HG02763 (cell line): ENCODE measurements at regions not wholly inside any gene's neighbourhood (a gene's known extent, or its start where the extent isn't known, plus 50 kb on each side); places are given as distances from the start of the nearest gene placed in this dataset.

Experiments used
- ATAC-seq: cut with Tn5 transposase; IDR thresholded peaks from one replicate; pipeline ENCODE4 v1.9.1; 2021; ENCODE audit warnings: mild to moderate bottlenecking, moderate library complexity; ENCODE audit not compliant: unreplicated experiment

DNA sequence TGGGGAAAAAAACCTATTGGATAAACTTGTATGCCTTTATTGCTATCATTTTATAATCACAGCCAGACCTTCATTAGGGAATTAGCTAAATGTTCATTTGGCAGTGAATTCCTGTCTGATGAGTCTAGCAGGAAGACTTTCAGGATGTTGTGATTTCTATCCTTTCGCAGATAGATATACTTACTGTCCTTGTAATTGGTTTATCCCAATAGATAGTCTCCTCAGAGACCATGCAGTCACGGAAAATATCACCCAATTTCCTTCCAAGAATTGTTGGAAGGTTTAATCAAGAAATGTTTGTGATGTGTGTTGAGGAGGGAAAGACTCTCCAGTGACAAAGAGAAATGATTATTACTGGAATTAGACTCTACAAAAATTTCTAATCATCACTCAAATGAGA is 1937.9 kb upstream of the WWC1 start:
- ATAC-seq = no peak

DNA sequence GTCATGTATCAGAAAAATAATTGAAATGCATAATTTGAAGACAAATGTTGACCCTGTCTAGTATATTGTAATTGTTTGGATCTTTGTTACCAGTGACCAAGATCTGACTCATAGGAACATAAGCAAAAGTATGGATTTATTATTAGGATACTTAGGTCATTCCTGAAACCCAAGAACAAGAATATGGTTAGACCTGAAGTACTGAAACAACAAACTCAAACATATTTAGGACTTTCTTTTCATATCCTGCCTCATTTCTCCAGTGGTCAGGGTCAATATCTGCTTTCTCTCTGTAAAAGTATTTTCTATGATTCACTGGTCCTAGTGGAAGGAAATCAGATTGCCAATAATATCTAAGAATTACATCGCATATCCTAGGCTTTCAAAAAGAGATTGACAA is 1937.1 kb upstream of the WWC1 start:
- no peak for ATAC-seq

DNA sequence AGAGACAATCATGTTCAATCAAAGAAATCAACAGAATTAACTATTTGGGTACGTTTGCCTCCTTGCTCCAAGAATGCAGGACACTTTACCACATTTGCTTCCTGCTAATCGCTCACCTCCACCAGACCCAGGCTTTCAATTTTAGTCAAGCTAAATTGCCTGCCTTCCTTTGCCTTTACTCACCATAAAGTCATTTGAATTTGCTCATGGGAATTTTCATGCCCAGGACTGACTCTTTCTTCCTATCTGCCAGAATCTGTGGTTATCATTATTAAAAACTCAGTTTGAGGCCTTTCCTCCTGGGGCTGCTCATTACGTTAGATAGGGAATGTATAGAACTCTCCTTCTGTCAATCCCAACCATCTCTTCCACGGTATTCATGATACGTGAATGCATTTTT is 1935.3 kb upstream of the WWC1 start:
- ATAC-seq = no peak

DNA sequence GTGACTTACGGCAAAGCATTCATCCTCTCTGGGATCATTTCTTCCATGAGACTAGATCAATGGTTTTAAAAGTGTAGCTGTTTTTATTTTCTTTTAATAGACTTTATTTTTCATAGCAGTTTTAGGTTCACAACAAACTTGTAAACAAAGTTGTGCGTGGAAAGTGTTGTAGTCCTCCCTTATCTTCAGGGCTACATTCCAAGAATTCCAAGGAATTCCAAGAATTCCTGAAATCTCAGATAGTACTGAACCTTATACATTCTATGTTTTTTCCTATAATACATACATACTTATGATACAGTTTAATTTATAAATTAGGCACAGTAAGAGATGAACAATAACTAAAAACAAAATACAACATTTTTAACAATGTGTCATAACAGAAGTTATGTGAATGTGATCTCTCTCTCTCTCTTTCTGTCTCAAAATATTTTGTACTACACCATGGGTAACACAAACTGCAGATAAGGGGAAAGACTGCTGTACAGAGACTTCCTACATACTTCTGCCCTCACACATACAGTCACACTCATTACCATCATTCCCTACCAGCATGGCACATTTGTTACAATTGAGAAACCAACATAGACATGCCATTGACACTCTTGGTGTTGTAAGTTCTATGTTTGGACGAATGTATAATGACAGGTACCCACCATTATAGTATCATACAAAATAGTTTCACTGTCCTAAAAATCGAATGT is 1933.2 kb upstream of the WWC1 start:
- ATAC-seq = no peak

DNA sequence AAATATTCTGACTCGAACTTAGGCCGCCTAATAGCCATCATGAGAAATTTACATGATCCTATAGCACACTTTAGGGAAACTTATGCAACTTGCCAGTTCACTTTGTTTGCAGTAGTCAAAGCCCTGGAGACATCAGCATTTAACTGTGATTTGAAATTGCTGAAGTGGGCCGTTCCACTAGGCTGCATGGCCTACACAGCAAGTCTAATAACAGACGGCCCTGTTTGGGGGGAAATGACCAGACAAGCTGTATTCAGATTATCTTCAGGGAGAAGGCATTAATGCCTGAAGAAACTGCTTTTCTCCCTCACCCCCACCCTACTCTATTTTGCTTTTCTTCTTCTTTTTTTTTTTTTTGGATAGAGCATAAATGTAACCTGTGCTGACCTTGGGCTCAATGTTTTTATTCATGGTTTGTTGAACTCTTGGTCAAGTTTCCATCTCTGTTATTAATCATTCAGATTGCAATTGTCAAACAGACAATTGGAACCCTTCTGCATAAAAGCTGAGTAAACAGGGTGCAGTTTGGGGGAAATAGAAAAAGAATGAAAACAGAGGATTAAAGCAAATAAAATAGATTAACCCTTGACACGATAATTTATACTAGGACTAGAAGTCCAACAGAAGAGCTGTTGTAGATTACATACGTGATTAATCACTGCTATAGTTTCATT is 1928.2 kb upstream of the WWC1 start:
- no peak for ATAC-seq

DNA sequence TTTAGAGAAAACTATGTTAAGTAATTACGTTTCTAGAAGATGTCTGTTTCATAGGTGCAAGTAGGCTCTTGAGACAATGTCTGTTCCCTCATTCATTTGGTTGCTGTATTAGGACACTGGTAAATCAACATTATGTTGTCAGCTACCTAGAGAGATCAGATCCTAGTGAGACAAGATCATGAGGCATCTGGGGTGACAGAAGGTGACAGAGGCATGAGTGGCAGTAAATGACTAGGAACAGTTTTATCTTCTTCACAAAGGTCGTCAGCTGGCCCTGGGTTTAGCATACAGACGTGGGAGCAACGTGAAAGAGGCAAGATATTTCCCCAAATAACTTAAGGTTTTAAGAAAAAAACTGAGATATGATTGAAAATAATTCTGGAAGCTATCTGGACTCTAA is 1926.3 kb upstream of the WWC1 start:
- ATAC-seq = no peak

DNA sequence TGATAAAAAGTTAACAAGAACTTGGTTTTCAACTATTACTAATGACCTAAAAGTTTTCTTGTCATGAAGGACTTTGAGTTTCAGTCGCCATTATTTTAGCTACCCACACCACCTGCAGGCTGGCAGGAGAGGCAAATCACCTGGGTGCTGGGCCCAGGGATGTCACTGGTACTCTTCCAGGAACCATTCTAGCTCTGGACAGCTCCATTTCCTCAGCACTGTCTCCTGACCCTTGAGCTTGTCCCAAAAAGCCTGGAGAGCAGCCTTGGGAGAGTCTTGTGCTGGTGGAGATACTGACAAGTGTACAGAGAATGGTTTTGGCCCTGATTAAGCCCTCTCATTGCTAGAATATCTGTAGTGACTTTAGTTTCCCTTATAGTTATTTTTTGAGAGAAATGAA is 1924.1 kb upstream of the WWC1 start:
- no peak for ATAC-seq

DNA sequence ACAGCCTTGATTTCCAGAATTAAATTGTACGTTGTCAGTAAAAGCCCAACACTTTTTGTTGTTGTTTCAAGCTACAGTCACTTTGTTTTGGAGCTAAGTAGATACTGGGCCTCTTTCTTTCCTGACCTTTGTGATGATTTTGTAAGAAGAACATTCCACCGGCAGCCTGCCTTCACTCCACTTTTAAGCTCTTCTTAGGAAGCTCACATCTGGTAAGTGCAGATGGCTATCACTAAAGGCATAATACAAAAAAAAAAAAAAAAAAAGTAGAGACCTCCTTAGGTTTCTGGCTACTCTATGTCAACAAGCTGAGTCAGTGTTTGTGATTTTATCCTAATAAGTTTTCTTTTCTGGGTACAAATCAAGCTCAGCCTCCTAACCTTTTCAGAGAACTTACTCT is 1922.1 kb upstream of the WWC1 start:
- ATAC-seq = no peak

DNA sequence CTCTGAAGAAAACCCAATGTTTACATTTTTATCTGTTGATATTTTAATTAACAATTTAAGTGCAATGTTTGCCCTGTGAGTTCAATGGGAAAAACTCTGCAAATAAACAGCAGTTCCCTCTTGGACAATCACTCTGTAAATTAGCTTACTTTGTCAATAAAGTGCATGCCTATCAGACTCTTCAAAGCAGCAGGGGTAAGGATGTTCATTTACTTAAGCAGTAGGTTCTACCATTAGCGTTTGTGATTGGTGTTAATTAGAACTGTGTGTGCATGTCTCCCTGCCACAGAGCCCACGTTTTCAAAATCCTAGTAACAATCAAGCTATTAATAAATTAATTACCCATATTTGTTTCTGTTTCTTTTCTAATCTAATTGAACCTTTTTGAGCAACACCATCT is 1921.6 kb upstream of the WWC1 start:
- ATAC-seq = no peak

DNA sequence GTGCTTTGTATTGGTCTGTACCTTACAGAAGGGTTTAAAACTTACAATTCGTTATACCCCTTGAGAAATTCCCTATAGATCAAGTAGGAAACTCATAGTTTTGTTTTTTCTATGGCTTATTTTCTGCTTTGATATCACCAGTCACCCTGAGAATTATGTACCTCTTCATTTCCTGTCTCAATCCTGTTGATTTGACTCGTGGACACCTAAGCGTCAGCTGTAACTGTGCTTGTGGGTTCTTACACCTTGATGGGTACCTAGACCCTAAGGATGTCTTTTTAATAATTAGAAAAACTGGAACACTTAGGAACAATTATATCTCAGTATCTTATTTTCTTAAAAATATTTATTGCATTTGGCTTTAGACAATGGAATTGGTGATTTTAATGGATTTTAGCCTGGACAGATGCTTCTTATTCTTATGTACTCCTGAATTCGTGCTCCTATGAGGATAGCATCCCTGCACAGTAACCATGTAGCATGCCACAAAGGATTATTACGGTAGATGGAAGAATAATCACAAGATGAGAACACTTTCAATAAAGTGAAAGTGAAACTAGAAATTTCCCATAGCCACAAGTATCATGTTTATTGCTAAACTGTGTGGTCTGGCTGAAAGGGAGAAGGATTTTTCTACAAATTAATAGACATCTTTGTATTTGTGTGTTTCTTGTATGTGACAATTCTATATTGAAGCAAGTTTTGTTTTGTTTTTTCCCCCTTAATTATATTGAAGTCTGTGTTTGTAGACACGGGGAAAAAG is 1920.3 kb upstream of the WWC1 start:
- ATAC-seq = no peak

DNA sequence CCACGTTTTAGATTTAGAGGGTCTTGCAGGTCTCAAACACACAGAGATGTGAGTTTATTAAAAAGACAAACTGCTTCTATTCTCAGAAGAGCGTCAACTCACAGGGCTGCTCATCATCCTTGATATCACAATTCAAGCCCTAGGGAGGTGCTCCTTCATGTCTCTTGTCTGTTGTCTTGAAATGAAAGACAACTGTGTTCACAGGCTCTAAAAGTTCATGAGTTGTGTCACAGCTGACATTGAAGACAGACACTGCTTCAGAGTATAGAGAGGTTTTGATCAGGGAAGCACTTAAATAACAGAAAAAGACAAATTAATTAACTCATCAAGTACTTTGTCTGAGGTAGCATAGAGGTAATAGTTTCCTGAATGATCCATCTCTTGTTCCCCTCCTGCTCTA is 1917.6 kb upstream of the WWC1 start:
- no peak for ATAC-seq

DNA sequence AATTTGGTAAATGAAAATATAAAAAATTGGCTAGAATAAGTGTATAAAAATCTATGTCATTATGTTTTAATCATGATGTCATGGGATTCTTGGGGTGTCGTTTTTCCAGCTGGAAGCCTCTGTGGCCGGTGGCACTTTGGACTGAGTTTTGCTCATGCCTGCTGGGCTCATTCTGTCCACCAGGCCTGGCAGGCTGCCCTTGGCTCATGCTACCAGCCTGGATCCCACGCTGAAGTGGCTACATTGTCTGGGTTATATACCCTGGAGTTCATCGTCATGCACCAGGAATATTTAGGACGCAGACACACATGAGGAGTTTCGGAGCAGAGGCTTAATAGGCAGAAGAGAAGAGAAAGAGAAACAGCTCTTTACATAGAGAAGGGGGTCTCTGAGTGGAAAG is 1913.7 kb upstream of the WWC1 start:
- no peak for ATAC-seq

DNA sequence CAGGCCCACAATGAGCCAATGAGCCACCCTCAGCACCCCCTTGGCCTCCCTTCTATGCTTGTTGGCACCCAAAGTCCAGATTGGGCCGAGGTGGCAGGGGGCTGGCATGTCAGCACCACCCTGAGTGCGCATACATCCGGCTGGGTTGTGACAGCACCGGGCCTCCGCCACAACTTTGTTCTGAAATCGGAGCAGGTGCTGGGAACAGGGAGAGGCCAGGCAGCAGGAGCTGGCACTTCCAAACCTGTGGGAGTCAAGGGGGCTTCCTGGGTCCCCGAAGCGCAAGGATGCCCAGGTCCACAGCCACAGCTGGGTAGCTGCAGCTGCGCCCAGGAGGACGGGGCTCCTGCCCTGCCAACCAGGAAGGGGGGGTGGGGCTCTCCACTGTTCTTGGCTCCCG is 1911.9 kb upstream of the WWC1 start:
- no peak for ATAC-seq

DNA sequence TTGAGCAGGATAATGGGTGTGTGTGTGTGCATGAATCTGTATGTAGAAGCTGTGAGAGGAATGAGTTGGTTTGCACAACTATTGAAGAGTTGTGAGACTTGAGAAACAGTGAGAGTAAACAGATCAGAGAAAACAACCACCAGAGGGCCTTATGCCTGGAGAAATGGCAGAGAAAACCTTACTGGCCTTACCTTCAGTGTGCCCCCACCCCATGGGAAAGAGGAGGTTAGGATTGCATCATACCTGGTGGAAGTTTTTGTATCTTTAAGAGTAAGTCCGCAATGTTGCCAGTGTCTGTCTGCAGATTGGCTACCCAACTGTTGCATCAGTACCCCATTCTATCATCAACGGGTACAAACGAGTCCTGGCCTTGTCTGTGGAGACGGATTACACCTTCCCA is 1909.4 kb upstream of the WWC1 start:
- ATAC-seq = no peak

DNA sequence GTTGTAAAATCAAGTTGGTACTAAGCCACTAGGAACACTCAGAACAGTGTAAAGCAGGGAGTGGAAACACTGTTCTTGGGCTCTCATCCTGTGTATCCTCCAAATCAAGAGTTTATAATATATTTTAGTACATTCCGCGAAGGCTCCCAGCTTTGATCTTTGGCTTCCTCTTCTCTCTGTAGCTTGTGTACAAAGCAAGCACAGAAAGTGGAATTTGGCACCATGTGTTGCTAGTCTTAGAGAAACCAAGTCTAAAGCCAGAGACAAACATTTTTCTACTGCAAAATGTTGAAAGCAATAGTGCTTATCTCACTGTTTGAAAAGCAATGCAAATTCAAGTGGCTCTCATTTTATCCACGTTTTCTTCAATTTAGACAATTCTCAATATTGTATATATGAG is 1893.3 kb upstream of the WWC1 start:
- ATAC-seq = no peak

DNA sequence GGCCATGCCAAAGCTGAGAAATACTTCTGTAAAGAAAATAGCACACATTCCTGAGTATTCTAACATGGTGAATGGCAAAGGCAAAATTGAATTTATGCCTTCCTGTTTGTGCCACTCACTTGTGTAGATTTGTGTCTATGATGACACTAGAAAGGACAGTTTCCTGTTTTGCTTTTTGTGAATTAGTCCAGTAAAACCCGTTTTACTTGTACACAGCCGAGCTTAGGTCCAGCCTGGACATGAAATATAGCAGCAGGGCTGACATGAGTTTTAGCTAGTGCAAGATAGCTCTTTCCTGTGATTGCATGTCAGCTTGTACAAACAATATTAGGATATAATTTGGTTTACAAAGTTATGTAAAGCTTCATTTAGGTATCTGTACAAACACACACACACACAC is 1891.7 kb upstream of the WWC1 start:
- ATAC-seq = no peak

DNA sequence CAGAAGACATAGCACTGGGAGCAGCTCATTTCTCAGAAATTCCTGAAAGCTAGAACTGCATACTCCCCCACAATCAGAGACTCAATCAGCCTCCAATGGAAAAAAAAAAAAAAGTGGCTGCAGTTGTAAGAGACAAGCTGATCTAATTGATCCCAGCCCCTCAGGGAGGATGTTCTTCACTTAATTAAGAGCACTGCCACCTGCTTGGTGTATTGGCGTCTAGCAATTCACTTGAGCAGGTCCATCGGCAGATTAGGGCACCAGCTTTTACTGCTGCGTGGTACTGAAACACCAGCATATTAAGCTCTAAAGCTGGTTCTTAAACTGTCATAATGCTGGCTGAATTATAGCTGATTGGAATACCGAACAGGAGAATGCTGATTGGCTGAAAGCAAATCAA is 1890.1 kb upstream of the WWC1 start:
- no peak for ATAC-seq

DNA sequence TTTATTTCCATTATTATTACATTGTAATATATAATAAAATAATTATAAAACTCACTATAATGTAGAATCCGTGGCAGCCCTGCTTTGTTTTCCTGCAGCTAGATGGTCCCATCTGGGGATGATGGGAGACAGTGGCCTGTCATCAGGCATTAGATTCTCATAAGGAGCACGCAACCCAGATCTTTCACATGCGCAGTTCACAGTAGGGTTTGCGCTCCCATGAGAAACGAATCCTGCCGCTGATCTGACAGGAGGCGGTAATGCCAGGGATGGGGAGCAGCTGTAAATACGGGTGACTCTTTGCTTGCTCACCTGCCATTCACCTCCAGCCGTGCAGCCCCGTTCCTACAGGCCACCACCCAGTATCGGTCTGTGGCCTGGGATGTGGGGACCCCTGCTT is 1879.3 kb upstream of the WWC1 start:
- no peak for ATAC-seq

DNA sequence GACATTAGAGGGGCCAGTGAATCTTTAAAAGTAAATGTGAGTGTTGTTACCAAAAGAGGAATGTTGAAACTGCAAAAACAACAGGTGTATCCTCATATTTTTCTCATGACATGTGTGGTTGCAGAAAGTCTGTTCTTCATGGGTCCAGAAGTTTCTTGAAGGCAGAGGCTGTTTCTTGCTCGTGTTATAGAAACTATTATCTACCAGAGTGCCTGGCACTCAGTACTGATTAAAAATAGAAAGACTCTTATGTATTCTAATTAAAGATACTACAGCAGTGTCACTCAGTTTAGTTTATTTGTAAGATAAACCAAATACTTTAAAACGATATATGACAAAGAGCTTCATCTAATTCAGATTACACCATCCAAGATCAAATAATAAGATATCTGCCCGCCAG is 1864.2 kb upstream of the WWC1 start:
- no peak for ATAC-seq

DNA sequence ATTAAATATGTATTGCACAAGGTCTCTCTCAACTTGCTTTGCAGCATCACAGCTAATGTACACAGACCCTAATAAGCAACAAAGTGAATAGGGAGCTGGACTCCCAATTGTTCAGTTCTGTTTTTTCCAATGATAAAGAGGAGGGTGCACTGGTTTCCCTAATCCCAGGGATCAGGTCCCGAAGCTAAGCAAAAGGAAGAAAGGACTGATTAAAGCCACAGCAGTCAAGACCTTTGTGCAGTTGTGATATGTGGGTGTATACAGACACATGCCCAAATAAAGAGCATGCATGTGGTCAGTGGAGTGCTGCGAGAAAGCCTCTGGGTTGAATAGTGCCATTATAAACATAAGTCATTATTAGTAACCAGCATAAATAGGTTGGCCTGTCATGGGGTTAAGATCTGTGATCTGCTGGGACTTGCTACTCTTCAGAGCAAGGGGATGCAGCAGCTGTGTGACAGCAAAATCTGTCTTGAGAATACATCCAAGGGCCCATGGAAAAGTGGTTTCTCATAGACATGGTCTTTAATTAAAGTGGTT is 1863.1 kb upstream of the WWC1 start:
- ATAC-seq = no peak

DNA sequence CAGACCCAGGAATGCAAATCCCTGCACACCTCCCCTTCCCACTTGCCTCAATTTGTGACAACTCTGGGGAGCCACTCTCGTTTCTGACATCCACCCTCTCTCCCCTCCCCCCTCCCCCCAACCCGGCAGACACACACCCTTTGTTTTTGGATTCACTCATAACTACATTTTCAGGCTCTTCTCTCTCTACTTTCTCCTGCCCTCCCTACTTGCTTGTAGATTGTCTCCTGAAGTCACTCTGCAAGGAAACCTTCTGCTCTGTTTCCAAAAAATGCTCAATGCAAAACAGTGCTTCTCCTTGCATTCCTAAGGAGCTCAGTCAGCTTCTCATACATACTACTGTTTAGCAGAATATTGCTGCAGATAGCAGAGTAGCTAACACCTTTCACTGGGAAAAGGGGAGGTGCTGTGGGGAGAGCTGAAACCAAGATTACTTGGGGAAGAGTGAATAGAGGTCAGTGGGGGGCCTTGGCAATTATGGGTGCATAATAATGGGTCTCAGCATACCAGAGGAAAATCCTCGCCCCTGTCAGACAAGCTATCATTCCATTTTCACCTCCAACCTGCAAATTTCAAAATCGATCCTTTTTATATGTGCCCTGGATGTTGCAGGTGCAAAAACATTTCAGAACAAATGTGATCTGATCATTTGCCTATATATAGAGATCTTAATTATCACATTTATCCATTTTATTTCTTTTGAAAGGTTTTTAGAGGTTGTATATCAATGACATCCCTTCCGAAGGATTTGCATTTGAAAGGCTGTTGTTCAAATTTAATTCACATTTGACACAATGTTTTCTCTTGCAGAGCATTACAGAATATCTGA is 1860.7 kb upstream of the WWC1 start:
- ATAC-seq = no peak
